HEK293 (cell line): ENCODE measurements at regions not wholly inside any gene's neighbourhood (a gene's known extent, or its start where the extent isn't known, plus 50 kb on each side); places are given as distances from the start of the nearest gene placed in this dataset.

ENCODE experiments used
- CTCF ChIP-seq: fragments of 450-650 bp; formaldehyde crosslinking; IDR thresholded peaks from 2 replicates; pipeline ENCODE4 v1.5.1; 2016; ENCODE audit warnings: missing biosample characterization, missing genetic modification characterization
- KLF16 ChIP-seq: fragments of 450-650 bp; formaldehyde crosslinking; IDR thresholded peaks from 2 replicates; pipeline ENCODE4 v1.5.1; 2017; ENCODE audit warnings: missing biosample characterization, missing genetic modification characterization
- KLF9 ChIP-seq: fragments of 450-650 bp; formaldehyde crosslinking; IDR thresholded peaks from 2 replicates; pipeline ENCODE4 v1.5.1; 2016; ENCODE audit warnings: missing biosample characterization, missing genetic modification characterization, low read depth
- ZBTB44 ChIP-seq: fragments of 450-650 bp; IDR thresholded peaks from 2 replicates; pipeline ENCODE4 v1.5.1; 2018; ENCODE audit warnings: missing biosample characterization, mild to moderate bottlenecking, missing genetic modification characterization
- ZNF37A ChIP-seq: fragments of 450-650 bp; IDR thresholded peaks from 2 replicates; pipeline ENCODE4 v1.5.1; 2018; ENCODE audit warnings: missing biosample characterization, missing genetic modification characterization
- ZNF501 ChIP-seq: fragments of 450-650 bp; formaldehyde crosslinking; IDR thresholded peaks from 2 replicates; pipeline ENCODE4 v1.5.1; 2016; ENCODE audit warnings: missing biosample characterization, missing genetic modification characterization
- ZNF549 ChIP-seq: fragments of 450-650 bp; IDR thresholded peaks from 2 replicates; pipeline ENCODE4 v1.5.1; 2018; ENCODE audit warnings: missing biosample characterization, missing genetic modification characterization, mild to moderate bottlenecking, inconsistent platforms, moderate library complexity
- ZNF561 ChIP-seq: fragments of 450-650 bp; IDR thresholded peaks from 2 replicates; pipeline ENCODE4 v1.5.1; 2018; ENCODE audit warnings: missing biosample characterization, missing genetic modification characterization, borderline replicate concordance
- ZNF626 ChIP-seq: fragments of 450-650 bp; sonication (Bioruptor Pico); formaldehyde crosslinking; IDR thresholded peaks from 2 replicates; pipeline ENCODE4 v1.5.1; 2018; ENCODE audit warnings: missing biosample characterization, missing genetic modification characterization, inconsistent platforms
- ZNF792 ChIP-seq: fragments of 450-650 bp; formaldehyde crosslinking; IDR thresholded peaks from 2 replicates; pipeline ENCODE4 v1.5.1; 2016; ENCODE audit warnings: missing biosample characterization, missing genetic modification characterization

GRCh38 chr5:34475249-34475966 lies 180.7 kb upstream of the RAI14 start:
- TF ChIP-seq KLF9 (tag by site-specific recombination) (no peak), KLF16 (tag by site-specific recombination) (no peak), CTCF (tag by site-specific recombination) (no peak), ZNF626 (tag by site-specific recombination) (no peak), ZNF501 (tag by site-specific recombination) (no peak), ZBTB44 (tag by site-specific recombination) (no peak), ZNF549 (no peak), ZNF37A (tag by site-specific recombination) (no peak), ZNF792 (tag by site-specific recombination) (no peak), ZNF561 (tag by site-specific recombination) (no peak)
